ENCODE measurements at regions not wholly inside any gene's neighbourhood (a gene's known extent, or its start where the extent isn't known, plus 50 kb on each side); places are given as distances from the start of the nearest gene placed in this dataset.

GRCh38 chr5:30928956-30929355, 264.5 kb upstream of the CDH6 start:
- H3K4me3 ChIP-seq (ENCODE audit: low read depth, low read length, poor library complexity, severe bottlenecking), result no peak overlapping the region
- H4K20me1 ChIP-seq (ENCODE audit: insufficient read depth, low read length), result no peaks in the 10 kb centered on the region
- H3K36me3 ChIP-seq (ENCODE audit: insufficient read depth, low read length), result no peaks in the 10 kb centered on the region
- TF ChIP-seq CTCF (conservative IDR thresholded peaks at IDR 0.05; ENCODE audit: low read length) (no peak), EZH2phosphoT487 (IDR thresholded peaks at IDR 0.05; ENCODE audit: borderline replicate concordance, low read depth, low read length) (no peak)
- DNase-seq (ENCODE audit: low spot score), result no peak
- no peaks in the 10 kb centered on the region for H3K4me1 ChIP-seq (ENCODE audit: insufficient read depth, low read length, poor library complexity, severe bottlenecking)
- no peaks in the 10 kb centered on the region for H3K9me2 ChIP-seq (ENCODE audit: insufficient read depth, low read length)
- POLR2A ChIA-PET, result no interaction called here
- no peaks in the 10 kb centered on the region for H3K9me3 ChIP-seq (ENCODE audit: low read length)
- no peak overlapping the region for H2AFZ ChIP-seq (ENCODE audit: low read length)
- H3K27ac ChIP-seq (ENCODE audit: low read depth, low read length, poor library complexity, severe bottlenecking), result no peak overlapping the region
- no TSS peak for BruUV-seq (replicated peaks)
- no peak overlapping the region for H3K4me2 ChIP-seq (ENCODE audit: low read length)
- H3K79me2 ChIP-seq (ENCODE audit: insufficient read depth, low read depth, low read length), result no peaks in the 10 kb centered on the region
- CTCF ChIA-PET (ENCODE audit: unreplicated experiment), result no interaction called here
- intact Hi-C loops (cut with micrococcal nuclease; ENCODE audit: unreplicated experiment), result no loop called here

DNA sequence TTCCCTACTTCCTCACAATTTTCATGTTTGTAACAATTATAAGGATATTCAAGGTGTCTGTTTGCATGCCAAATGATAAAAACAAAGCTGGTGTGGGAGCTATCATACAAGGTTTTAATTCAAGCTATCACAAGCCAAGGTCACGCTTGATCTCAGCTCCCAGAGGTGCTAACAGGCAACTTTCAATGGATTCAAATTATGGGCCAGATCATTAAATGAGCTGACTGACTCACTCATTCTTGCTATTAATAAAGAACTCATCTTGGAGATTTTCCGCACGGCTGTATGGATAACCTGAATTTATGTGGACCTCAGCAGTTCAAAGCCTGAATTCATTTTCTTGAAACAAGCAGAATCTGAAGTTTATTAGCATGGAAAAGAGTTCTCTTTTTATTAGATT, 267.3 kb upstream of the CDH6 start:
- H3K9me2 ChIP-seq (ENCODE audit: insufficient read depth, low read length), result no peaks in the 10 kb centered on the region
- H3K4me1 ChIP-seq (ENCODE audit: insufficient read depth, low read length, poor library complexity, severe bottlenecking), result no peaks in the 10 kb centered on the region
- no peaks in the 10 kb centered on the region for H4K20me1 ChIP-seq (ENCODE audit: insufficient read depth, low read length)
- TF ChIP-seq EZH2phosphoT487 (IDR thresholded peaks at IDR 0.05; ENCODE audit: borderline replicate concordance, low read depth, low read length) (no peak), CTCF (conservative IDR thresholded peaks at IDR 0.05; ENCODE audit: low read length) (no peak)
- BruUV-seq (replicated peaks), result no TSS peak
- H2AFZ ChIP-seq (ENCODE audit: low read length), result no peak overlapping the region
- H3K27ac ChIP-seq (ENCODE audit: low read depth, low read length, poor library complexity, severe bottlenecking), result no peak overlapping the region
- intact Hi-C loops (cut with micrococcal nuclease; ENCODE audit: unreplicated experiment), result no loop called here
- ChIA-PET CTCF (ENCODE audit: unreplicated experiment) (no interaction called here), POLR2A (no interaction called here)
- H3K9me3 ChIP-seq (ENCODE audit: low read length), result no peaks in the 10 kb centered on the region
- DNase-seq (ENCODE audit: low spot score), result no peak
- H3K4me3 ChIP-seq (ENCODE audit: low read depth, low read length, poor library complexity, severe bottlenecking), result no peak overlapping the region
- no peaks in the 10 kb centered on the region for H3K36me3 ChIP-seq (ENCODE audit: insufficient read depth, low read length)
- no peaks in the 10 kb centered on the region for H3K79me2 ChIP-seq (ENCODE audit: insufficient read depth, low read depth, low read length)
- H3K4me2 ChIP-seq (ENCODE audit: low read length), result no peak overlapping the region

GRCh38 chr5:30921388-30921787, 272.1 kb upstream of the CDH6 start:
- CTCF ChIA-PET (ENCODE audit: unreplicated experiment), result no interaction called here

More at GRCh38 chr5:30921388-30921787, 272.1 kb upstream of the CDH6 start:
- no peak overlapping the region for H3K4me2 ChIP-seq (ENCODE audit: low read length)
- H3K4me3 ChIP-seq (ENCODE audit: low read depth, low read length, poor library complexity, severe bottlenecking), result no peak overlapping the region
- H3K79me2 ChIP-seq (ENCODE audit: insufficient read depth, low read depth, low read length), result no peaks in the 10 kb centered on the region
- no peaks in the 10 kb centered on the region for H3K4me1 ChIP-seq (ENCODE audit: insufficient read depth, low read length, poor library complexity, severe bottlenecking)
- POLR2A ChIA-PET, result no interaction called here
- H2AFZ ChIP-seq (ENCODE audit: low read length), result no peak overlapping the region
- TF ChIP-seq CTCF (conservative IDR thresholded peaks at IDR 0.05; ENCODE audit: low read length) (no peak), EZH2phosphoT487 (IDR thresholded peaks at IDR 0.05; ENCODE audit: borderline replicate concordance, low read depth, low read length) (no peak)
- H3K27ac ChIP-seq (ENCODE audit: low read depth, low read length, poor library complexity, severe bottlenecking), result no peak overlapping the region
- no peaks in the 10 kb centered on the region for H3K9me2 ChIP-seq (ENCODE audit: insufficient read depth, low read length)
- no peaks in the 10 kb centered on the region for H3K36me3 ChIP-seq (ENCODE audit: insufficient read depth, low read length)
- no peaks in the 10 kb centered on the region for H3K9me3 ChIP-seq (ENCODE audit: low read length)
- no peaks in the 10 kb centered on the region for H4K20me1 ChIP-seq (ENCODE audit: insufficient read depth, low read length)
- DNase-seq (ENCODE audit: low spot score), result no peak
- intact Hi-C loops (cut with micrococcal nuclease; ENCODE audit: unreplicated experiment), result no loop called here
- no TSS peak for BruUV-seq (replicated peaks)

Data from OCI-LY7 (cell line).